Embryonic facial prominence (tissue), 1 donor: ENCODE measurements at regions not wholly inside any gene's neighbourhood (a gene's known extent, or its start where the extent isn't known, plus 50 kb on each side); places are given as distances from the start of the nearest gene placed in this dataset.
"Not testable (repeated sequence)": the region's sequence is repeated elsewhere in the genome, so short reads cannot be mapped to it uniquely, and the experiment has no call there.

Experiments used
- DNase-seq: peaks from one replicate; pipeline ENCODE4 v3.0.0-alpha.2; 2016; ENCODE audit errors: extremely low spot score

- DNase-seq = no peak
Measured at GRCh38 chr5:17400724-17401469, 97.1 kb upstream of the TAF11L2 start.

GRCh38 chr5:17401470-17402288 lies 96.4 kb upstream of the TAF11L2 start:
- DNase-seq = no peak

GRCh38 chr5:17402289-17403121 lies 95.5 kb upstream of the TAF11L2 start:
- no peak for DNase-seq

- DNase-seq = no peak
Measured at GRCh38 chr5:17403695-17404490, 94.1 kb upstream of the TAF11L2 start.

GRCh38 chr5:17405976-17406375 lies 92.1 kb upstream of the TAF11L2 start:
- no peak for DNase-seq

GRCh38 chr5:17406423-17406838 lies 91.6 kb upstream of the TAF11L2 start:
- no peak for DNase-seq

- DNase-seq = no peak
Measured at GRCh38 chr5:17411436-17412402, 86.3 kb upstream of the TAF11L2 start.

GRCh38 chr5:17412760-17413671 lies 85.0 kb upstream of the TAF11L2 start:
- no peak for DNase-seq

- DNase-seq = no peak
Measured at GRCh38 chr5:17413691-17414090, 84.3 kb upstream of the TAF11L2 start.

GRCh38 chr5:17415321-17415758 lies 82.7 kb upstream of the TAF11L2 start:
- no peak for DNase-seq

GRCh38 chr5:17416374-17416773 lies 81.7 kb upstream of the TAF11L2 start:
- DNase-seq = not testable (repeated sequence)

- no peak for DNase-seq
Measured at GRCh38 chr5:17424674-17425073, 73.4 kb upstream of the TAF11L2 start.

GRCh38 chr5:17425385-17426070 lies 72.5 kb upstream of the TAF11L2 start:
- no peak for DNase-seq

- no peak for DNase-seq
Measured at GRCh38 chr5:17426104-17426749, 71.8 kb upstream of the TAF11L2 start.

GRCh38 chr5:17428176-17428800 lies 69.7 kb upstream of the TAF11L2 start:
- no peak for DNase-seq

GRCh38 chr5:17429353-17429752 lies 68.7 kb upstream of the TAF11L2 start:
- DNase-seq = no peak

- no peak for DNase-seq
Measured at GRCh38 chr5:17430241-17430640, 67.8 kb upstream of the TAF11L2 start.
